Suprapubic skin (tissue), 4 donors: ENCODE measurements at regions not wholly inside any gene's neighbourhood (a gene's known extent, or its start where the extent isn't known, plus 50 kb on each side); places are given as distances from the start of the nearest gene placed in this dataset.

Source experiments
- DNase-seq, 2 donors: peaks; one replicate each; pipeline ENCODE4 v3.0.0-alpha.2; 2019; ENCODE audit warnings: low spot score in 2 of 2
- H3K27ac ChIP-seq: fragments of 200-600 bp; sonication (generic); one replicate; pipeline ENCODE4 v1.5.1; 2019
- H3K27me3 ChIP-seq: fragments of 200-600 bp; sonication (generic); one replicate; pipeline ENCODE4 v1.5.1; 2019
- H3K36me3 ChIP-seq: fragments of 200-600 bp; sonication (generic); one replicate; pipeline ENCODE4 v1.5.1; 2019
- H3K4me1 ChIP-seq: fragments of 200-600 bp; sonication (generic); one replicate; pipeline ENCODE4 v1.5.1; 2019
- H3K4me3 ChIP-seq: fragments of 200-600 bp; sonication (generic); one replicate; pipeline ENCODE4 v1.5.1; 2019; ENCODE audit warnings: mild to moderate bottlenecking
- H3K9me3 ChIP-seq: fragments of 200-600 bp; sonication (generic); one replicate; pipeline ENCODE4 v1.5.1; 2019
- EP300 ChIP-seq: sonication (generic); formaldehyde crosslinking; IDR thresholded peaks from one replicate; pipeline ENCODE4 v1.6.1; 2017; ENCODE audit warnings: antibody characterized with exemption
- POLR2A ChIP-seq, 2 donors: fragments of 450-650 bp; IDR thresholded peaks; one replicate each; pipeline ENCODE4 v1.6.1; 2017; ENCODE audit warnings: antibody characterized with exemption in 2 of 2, mild to moderate bottlenecking in 2 of 2, moderate library complexity in 2 of 2
- POLR2AphosphoS5 ChIP-seq, 3 donors: sonication (generic); formaldehyde crosslinking; IDR thresholded peaks; one replicate each; pipeline ENCODE4 v1.6.1; 2017; ENCODE audit warnings: antibody characterized with exemption in 3 of 3
- WGBS: methylation state at CpG from one replicate; pipeline ENCODE4 v1.1.5; 2018; 5-methylcytosine and 5-hydroxymethylcytosine counted together
- TF ChIP-seq, protein P1 (sequence below), 2 donors: fragments of 200-600 bp in 1 of 2; fragments of 450-650 bp in 1 of 2; sonication (generic) in 1 of 2; IDR thresholded peaks; one replicate each; pipeline ENCODE4 v1.5.1; 2016 to 2019; ENCODE audit warnings: antibody characterized with exemption in 2 of 2, mild to moderate bottlenecking in 1 of 2, moderate library complexity in 1 of 2

DNA sequence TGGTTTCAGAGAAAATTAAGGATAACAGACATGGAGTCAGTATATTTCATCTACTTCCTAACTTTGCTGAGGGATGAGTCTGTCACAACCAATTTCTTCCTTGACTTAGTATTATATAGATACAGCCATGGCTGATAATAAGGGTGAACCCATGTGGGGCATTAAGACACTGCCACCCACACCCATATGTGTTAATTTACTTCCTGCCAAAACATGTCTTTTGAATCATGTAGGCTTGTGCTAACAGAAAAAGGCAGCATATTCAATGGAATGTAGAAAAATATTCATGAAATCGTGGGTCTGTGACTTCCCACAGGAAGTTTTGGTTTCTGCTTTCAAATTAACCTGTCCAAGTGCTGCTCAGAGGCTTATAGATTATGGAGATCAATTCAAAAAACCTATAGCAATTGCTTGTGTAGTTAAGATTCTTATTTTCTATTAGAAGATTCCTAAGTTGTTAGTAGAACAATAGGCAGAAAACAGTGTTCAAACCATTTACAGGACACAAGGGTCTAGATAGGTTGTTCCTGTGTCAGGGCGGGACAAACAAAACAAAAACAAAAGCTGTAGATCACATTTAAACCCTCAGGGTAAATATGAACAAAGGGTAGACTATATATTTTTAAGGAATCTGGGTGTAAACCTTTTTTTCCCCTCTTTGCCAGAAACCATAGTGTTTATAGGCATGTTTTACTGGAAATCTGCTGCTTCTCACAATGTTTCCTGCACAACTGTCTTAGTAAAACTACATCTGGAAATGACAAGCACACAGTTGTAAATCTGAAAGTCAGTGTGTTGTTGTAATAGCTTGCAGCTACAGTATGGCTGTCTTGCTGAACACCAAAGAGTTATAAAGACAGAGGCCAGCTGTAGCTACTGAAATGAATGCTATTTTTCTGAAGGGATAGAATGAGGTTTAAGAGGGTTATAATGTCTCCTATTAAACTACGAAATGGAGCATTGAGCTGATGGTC lies 691.2 kb downstream of the EPHA4 start:
- H3K36me3 ChIP-seq, result no peaks in the 10 kb centered on the region
- H3K27me3 ChIP-seq, result no peaks in the 10 kb centered on the region
- no peak overlapping the region for H3K4me3 ChIP-seq
- no peaks in the 10 kb centered on the region for H3K9me3 ChIP-seq
- peaks cover 4% of the 10 kb centered on the region for H3K4me1 ChIP-seq
- TF ChIP-seq POLR2AphosphoS5 (IDR thresholded peaks at IDR 0.05), result no peak
- TF ChIP-seq POLR2A (IDR thresholded peaks at IDR 0.05), result no peak
- TF ChIP-seq, protein P1, sequence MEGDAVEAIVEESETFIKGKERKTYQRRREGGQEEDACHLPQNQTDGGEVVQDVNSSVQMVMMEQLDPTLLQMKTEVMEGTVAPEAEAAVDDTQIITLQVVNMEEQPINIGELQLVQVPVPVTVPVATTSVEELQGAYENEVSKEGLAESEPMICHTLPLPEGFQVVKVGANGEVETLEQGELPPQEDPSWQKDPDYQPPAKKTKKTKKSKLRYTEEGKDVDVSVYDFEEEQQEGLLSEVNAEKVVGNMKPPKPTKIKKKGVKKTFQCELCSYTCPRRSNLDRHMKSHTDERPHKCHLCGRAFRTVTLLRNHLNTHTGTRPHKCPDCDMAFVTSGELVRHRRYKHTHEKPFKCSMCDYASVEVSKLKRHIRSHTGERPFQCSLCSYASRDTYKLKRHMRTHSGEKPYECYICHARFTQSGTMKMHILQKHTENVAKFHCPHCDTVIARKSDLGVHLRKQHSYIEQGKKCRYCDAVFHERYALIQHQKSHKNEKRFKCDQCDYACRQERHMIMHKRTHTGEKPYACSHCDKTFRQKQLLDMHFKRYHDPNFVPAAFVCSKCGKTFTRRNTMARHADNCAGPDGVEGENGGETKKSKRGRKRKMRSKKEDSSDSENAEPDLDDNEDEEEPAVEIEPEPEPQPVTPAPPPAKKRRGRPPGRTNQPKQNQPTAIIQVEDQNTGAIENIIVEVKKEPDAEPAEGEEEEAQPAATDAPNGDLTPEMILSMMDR (IDR thresholded peaks at IDR 0.05), result no peak
- no peak for TF ChIP-seq EP300
- 50% methylated on average over 3 of the region's 3 CpGs for WGBS
- no peak for DNase-seq
- H3K27ac ChIP-seq, result no peak overlapping the region

DNA sequence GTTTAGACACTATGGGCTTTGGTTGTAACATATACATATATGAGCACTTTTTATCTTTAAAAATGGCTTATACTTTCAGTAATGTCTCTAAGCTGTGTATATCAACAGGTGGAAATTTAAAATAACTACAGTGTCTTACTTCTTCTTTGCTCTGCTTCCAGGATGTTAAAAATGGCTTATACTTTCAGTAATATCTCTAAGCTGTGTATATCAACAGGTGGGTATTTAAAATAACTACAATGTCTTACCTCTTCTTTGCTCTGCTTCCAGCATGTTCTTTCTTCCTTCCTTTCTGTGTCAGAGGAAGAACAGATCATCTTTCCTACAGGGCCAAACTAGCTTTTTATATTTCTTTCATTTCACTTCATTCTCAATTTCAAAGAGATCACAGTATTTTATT lies 689.6 kb downstream of the EPHA4 start:
- H3K27ac ChIP-seq, result no peak overlapping the region
- TF ChIP-seq, protein P1 (IDR thresholded peaks at IDR 0.05), result no peak
- no peak for TF ChIP-seq POLR2A (IDR thresholded peaks at IDR 0.05)
- no peak for TF ChIP-seq EP300
- TF ChIP-seq POLR2AphosphoS5 (IDR thresholded peaks at IDR 0.05), result no peak
- no peaks in the 10 kb centered on the region for H3K36me3 ChIP-seq
- H3K27me3 ChIP-seq, result no peaks in the 10 kb centered on the region
- H3K9me3 ChIP-seq, result no peaks in the 10 kb centered on the region
- H3K4me3 ChIP-seq, result no peak overlapping the region
- DNase-seq, result no peak
- peaks cover 4% of the 10 kb centered on the region for H3K4me1 ChIP-seq

DNA sequence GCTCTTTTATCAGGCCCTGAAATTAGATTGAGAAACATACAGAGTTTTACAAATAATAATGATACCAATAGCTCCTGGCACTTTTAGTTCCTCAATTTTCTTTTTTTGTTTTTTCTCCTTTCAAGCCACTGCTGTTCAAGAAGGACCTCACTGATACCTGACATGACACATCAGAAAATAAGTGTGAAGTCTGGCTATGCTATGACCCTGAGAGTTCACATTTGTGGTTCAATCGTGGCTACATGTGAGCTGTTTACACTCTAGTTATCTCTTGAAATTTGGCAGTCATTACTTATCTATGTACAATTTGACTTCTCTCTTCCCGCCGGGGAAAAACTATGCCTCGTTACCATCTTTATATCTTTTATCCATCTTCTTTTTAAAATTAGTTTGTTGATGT lies 686.5 kb downstream of the EPHA4 start:
- TF ChIP-seq POLR2A (IDR thresholded peaks at IDR 0.05) (no peak), EP300 (no peak), POLR2AphosphoS5 (IDR thresholded peaks at IDR 0.05) (no peak)
- TF ChIP-seq, protein P1 (IDR thresholded peaks at IDR 0.05), result no peak
- no peaks in the 10 kb centered on the region for H3K36me3 ChIP-seq
- WGBS, result 71% methylated on average over 4 of the region's 4 CpGs
- no peaks in the 10 kb centered on the region for H3K9me3 ChIP-seq
- no peak overlapping the region for H3K4me3 ChIP-seq
- no peaks in the 10 kb centered on the region for H3K27me3 ChIP-seq
- H3K4me1 ChIP-seq, result peaks cover 2% of the 10 kb centered on the region
- no peak for DNase-seq
- no peak overlapping the region for H3K27ac ChIP-seq

DNA sequence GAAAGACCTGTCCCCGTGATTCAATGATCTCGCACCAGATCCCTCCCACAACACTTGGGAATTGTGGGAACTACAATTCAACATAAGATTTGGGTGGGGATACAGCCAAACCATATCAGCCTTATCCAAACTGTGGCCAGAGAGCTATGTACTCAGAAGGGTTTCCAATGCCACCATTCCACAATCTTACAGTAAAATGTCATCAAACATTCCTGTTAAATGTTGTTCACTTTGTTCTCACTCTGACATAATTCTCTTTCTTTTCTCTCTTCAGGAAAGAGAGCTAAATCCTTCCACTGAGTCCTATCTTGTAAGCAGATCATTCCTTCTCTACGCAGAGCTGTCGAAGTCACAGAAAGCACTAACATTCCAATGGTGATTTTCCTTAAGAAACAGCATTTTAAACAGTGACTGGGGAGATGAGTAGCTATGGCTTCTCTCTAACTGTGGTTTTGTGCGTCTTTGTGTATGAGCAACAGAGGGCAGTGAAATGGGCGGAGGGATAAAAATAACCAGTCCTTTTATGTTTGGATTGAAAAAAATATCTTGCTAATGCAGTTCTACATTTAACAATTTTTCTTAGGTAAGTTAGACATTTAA lies 684.7 kb downstream of the EPHA4 start:
- Histone ChIP-seq H3K36me3 (no peaks in the 10 kb centered on the region), H3K4me3 (no peak overlapping the region), H3K27ac (no peak overlapping the region), H3K4me1 (no peaks in the 10 kb centered on the region), H3K9me3 (no peaks in the 10 kb centered on the region), H3K27me3 (no peaks in the 10 kb centered on the region)
- no peak for DNase-seq
- 81% methylated on average over 6 of the region's 6 CpGs for WGBS
- TF ChIP-seq POLR2A (IDR thresholded peaks at IDR 0.05), result no peak
- no peak for TF ChIP-seq POLR2AphosphoS5 (IDR thresholded peaks at IDR 0.05)
- no peak for TF ChIP-seq EP300
- TF ChIP-seq, protein P1 (IDR thresholded peaks at IDR 0.05), result no peak

DNA sequence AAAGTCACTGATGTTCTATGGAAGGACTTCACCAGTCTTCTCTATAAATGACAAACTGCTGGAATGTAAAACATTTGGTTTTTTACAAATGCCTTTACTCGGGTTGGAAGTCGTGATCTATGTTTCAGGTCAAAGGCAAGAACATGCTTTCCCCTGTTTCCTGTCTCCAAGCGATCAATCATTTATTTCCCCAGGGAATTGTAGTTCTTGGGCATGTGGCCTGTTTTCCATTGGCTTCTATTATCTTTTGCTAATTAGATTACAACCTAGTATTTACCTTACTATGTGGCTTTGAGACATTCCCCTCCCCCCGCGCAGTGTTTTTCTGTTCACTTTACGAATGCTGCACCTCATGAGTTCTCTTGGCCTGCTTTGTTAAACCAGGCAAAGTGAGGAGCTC lies 684.2 kb downstream of the EPHA4 start:
- H3K27me3 ChIP-seq, result no peaks in the 10 kb centered on the region
- 43% methylated on average over 6 of the region's 6 CpGs for WGBS
- TF ChIP-seq POLR2AphosphoS5 (IDR thresholded peaks at IDR 0.05) (no peak), POLR2A (IDR thresholded peaks at IDR 0.05) (no peak), EP300 (no peak)
- TF ChIP-seq, protein P1 (IDR thresholded peaks at IDR 0.05), result no peak
- no peak overlapping the region for H3K4me3 ChIP-seq
- no peaks in the 10 kb centered on the region for H3K9me3 ChIP-seq
- no peak for DNase-seq
- H3K27ac ChIP-seq, result no peak overlapping the region
- H3K4me1 ChIP-seq, result no peaks in the 10 kb centered on the region
- no peaks in the 10 kb centered on the region for H3K36me3 ChIP-seq
